ENCODE measurements at regions not wholly inside any gene's neighbourhood (a gene's known extent, or its start where the extent isn't known, plus 50 kb on each side); places are given as distances from the start of the nearest gene placed in this dataset.

DNA sequence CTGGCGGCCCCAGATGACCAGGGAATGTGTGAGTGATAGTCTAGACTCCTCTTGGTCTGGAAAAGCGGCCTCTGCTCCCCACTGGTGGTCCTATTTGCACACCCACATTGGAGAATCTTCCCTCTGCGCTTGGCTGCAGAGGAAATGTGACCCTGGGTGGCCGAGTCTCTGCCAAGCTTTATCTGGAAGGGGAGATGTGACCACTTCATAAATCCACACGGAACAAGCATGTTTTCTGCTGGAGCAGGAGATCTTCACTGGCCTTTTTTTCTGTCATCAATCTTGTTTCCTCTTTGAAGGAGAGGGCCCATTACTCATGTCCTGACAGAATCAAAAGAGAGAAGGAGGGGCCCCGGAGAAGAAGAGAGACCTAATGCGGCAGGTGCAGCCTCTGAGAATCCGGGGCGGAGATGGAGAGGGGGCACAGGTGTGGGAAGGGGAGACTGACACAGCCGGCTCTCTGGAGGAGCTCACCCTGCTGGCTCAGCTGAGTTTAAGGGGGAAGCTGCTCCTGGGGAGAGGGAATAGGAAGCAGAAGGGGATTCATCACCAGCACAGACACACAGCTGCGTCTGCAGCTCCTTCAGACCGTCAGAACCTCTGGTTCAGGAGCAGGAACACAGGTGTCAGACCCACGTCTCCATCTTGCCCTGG is 116.3 kb downstream of the SOX9 start:
- TF ChIP-seq, protein P1, sequence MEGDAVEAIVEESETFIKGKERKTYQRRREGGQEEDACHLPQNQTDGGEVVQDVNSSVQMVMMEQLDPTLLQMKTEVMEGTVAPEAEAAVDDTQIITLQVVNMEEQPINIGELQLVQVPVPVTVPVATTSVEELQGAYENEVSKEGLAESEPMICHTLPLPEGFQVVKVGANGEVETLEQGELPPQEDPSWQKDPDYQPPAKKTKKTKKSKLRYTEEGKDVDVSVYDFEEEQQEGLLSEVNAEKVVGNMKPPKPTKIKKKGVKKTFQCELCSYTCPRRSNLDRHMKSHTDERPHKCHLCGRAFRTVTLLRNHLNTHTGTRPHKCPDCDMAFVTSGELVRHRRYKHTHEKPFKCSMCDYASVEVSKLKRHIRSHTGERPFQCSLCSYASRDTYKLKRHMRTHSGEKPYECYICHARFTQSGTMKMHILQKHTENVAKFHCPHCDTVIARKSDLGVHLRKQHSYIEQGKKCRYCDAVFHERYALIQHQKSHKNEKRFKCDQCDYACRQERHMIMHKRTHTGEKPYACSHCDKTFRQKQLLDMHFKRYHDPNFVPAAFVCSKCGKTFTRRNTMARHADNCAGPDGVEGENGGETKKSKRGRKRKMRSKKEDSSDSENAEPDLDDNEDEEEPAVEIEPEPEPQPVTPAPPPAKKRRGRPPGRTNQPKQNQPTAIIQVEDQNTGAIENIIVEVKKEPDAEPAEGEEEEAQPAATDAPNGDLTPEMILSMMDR (IDR thresholded peaks at IDR 0.05), result no peak
- TF ChIP-seq POLR2A (IDR thresholded peaks at IDR 0.05), result no peak

Data from thyroid gland (tissue), 4 donors.